ENCODE measurements at regions not wholly inside any gene's neighbourhood (a gene's known extent, or its start where the extent isn't known, plus 50 kb on each side); places are given as distances from the start of the nearest gene placed in this dataset.

DNA sequence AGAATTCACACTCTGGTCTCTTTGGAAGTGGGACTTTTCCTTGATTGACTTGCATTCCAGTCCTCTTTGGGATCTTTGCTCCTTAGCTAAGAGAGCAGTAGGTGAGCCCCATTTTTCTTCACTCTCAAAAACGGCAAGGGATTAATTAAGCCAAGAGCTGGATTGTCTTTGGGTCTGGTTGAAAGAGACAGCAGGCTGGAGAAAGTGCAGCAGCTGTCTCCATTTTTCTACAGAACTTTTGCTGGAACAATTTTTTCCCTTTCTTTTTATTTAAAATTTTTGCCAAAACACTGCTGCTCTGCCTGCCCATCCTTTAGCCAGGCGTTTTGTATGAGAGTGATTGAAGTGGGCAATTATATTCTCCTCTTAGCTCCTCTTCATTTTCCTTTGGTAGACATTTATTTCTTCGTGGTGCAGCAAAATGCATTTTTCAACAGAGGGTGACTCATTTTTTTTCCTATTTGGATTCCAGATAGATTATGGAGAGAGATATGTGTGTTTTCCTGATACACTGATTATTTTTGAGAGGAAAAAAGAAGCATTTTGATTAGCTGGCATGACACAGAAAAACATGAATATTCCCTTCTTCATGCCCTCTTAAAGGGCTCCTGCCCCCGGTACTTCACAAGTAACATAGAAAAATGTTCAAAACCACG lies 371.2 kb upstream of the NBEA start:
- Histone ChIP-seq H3K18ac (ENCODE audit: low read depth, low read length) (no peak overlapping the region), H3K23ac (ENCODE audit: low read depth, low read length) (no peak overlapping the region), H4K5ac (ENCODE audit: low read depth, low read length) (no peak overlapping the region), H3K27ac (ENCODE audit: insufficient read depth, low read length) (no peak overlapping the region), H3K14ac (replicated peaks; ENCODE audit: low read depth, low read length) (no peak overlapping the region), H2AFZ (replicated peaks; ENCODE audit: low read length, poor library complexity) (no peak overlapping the region), H4K20me1 (ENCODE audit: insufficient read depth, low read length) (no peaks in the 10 kb centered on the region), H3K9me1 (ENCODE audit: insufficient read depth, low read length) (no peaks in the 10 kb centered on the region), H3K4me3 (ENCODE audit: insufficient read depth, low read depth, low read length) (no peak overlapping the region), H3K4ac (ENCODE audit: low read depth, low read length) (no peak overlapping the region), H3K27me3 (ENCODE audit: control insufficient read depth, insufficient read depth, low read length) (no peaks in the 10 kb centered on the region), H3K36me3 (ENCODE audit: control insufficient read depth, insufficient read depth, low read length) (no peaks in the 10 kb centered on the region), H3K79me1 (ENCODE audit: low read depth in 1 of 2, low read length in 2 of 2) (no peaks in the 10 kb centered on the region), H3K9me3 (ENCODE audit: control insufficient read depth, insufficient read depth, low read length) (no peaks in the 10 kb centered on the region), H3K56ac (ENCODE audit: extremely low read depth, insufficient read depth, low read length) (no peak overlapping the region), H3K9ac (ENCODE audit: low read depth, low read length) (no peak overlapping the region), H3K4me1 (ENCODE audit: control insufficient read depth, insufficient read depth, low read length) (no peaks in the 10 kb centered on the region), H2BK15ac (ENCODE audit: low read depth, low read length) (no peak overlapping the region), H2BK20ac (ENCODE audit: low read depth, low read length) (no peak overlapping the region), H2AK9ac (replicated peaks; ENCODE audit: low read depth, low read length, poor library complexity) (no peak overlapping the region), H2BK120ac (ENCODE audit: low read depth, low read length) (no peak overlapping the region), H2AK5ac (ENCODE audit: low read depth, low read length) (no peak overlapping the region), H3K4me2 (ENCODE audit: low read depth, low read length) (no peak overlapping the region), H4K8ac (ENCODE audit: low read depth in 2 of 2, low read length in 2 of 2) (no peak overlapping the region), H4K91ac (ENCODE audit: insufficient read depth, low read depth, low read length) (no peak overlapping the region), H2BK5ac (ENCODE audit: low read depth, low read length, poor library complexity, severe bottlenecking) (no peak overlapping the region)
- intact Hi-C loops (cut with micrococcal nuclease) (no loop called here), dilution Hi-C loops (cut with HindIII; ENCODE audit: low sequenced_read_pairs, unreplicated experiment) (no loop called here), in situ Hi-C loops (cut with MboI; ENCODE audit: low sequenced_read_pairs) (no loop called here)
- BruUV-seq (replicated peaks): no TSS peak
- TF ChIP-seq, protein P1, sequence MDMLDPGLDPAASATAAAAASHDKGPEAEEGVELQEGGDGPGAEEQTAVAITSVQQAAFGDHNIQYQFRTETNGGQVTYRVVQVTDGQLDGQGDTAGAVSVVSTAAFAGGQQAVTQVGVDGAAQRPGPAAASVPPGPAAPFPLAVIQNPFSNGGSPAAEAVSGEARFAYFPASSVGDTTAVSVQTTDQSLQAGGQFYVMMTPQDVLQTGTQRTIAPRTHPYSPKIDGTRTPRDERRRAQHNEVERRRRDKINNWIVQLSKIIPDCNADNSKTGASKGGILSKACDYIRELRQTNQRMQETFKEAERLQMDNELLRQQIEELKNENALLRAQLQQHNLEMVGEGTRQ (IDR thresholded peaks at IDR 0.05; ENCODE audit: low read depth, low read length): no peak
- TF ChIP-seq MAFK (IDR thresholded peaks at IDR 0.05; ENCODE audit: low read depth, low read length): no peak
- TF ChIP-seq MAZ (IDR thresholded peaks at IDR 0.05; ENCODE audit: borderline replicate concordance, low read depth, low read length): no peak
- TF ChIP-seq, protein P2, sequence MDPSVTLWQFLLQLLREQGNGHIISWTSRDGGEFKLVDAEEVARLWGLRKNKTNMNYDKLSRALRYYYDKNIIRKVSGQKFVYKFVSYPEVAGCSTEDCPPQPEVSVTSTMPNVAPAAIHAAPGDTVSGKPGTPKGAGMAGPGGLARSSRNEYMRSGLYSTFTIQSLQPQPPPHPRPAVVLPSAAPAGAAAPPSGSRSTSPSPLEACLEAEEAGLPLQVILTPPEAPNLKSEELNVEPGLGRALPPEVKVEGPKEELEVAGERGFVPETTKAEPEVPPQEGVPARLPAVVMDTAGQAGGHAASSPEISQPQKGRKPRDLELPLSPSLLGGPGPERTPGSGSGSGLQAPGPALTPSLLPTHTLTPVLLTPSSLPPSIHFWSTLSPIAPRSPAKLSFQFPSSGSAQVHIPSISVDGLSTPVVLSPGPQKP (IDR thresholded peaks at IDR 0.05; ENCODE audit: borderline replicate concordance, low read depth, low read length): no peak
- no peak for TF ChIP-seq NFE2L2 (IDR thresholded peaks at IDR 0.05; ENCODE audit: low read depth, low read length)
- no peak for DNase-seq
- ChIA-PET POLR2A (ENCODE audit: unreplicated experiment) (no interaction called here), CTCF (no interaction called here)
- WGBS, 2 experiments (ENCODE audit: extremely low coverage in 2 of 2, insufficient read length in 1 of 2): 60% methylated on average over 2 of the region's 5 CpGs; no CpG with 5 or more reads in 1 of the 2 experiments
- ATAC-seq (ENCODE audit: low read depth): no peak

All from IMR-90 (cell line).